ENCODE measurements at regions not wholly inside any gene's neighbourhood (a gene's known extent, or its start where the extent isn't known, plus 50 kb on each side); places are given as distances from the start of the nearest gene placed in this dataset.

DNA sequence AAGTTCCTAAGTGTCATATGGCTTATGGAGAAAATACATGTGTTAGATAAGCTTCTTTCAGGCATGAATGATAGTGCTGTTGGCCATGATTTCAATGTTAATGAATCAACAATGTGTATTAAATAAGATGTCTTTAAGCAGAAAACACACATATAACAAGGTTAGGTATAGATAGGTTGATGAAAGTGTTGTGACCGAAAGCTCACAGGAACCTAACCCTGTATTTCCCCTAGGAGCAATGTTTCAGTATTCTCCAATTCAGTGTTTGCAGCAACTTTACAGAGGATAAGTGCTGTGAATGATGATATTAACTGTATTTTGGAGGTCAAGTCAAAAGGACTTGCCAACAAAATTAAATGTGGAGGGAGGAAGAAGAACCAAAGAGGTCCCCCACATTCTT, 82.8 kb upstream of the PRDM11 start:
- ChIA-PET CTCF (interaction anchor here (0.7 to 2.9 kb wide), 2 partner anchors 11 to 39 kb away, joined by 3 to 11 read pairs; no protein-coding TSS in a partner anchor), POLR2A (no interaction called here)
- TF ChIP-seq, protein P1, sequence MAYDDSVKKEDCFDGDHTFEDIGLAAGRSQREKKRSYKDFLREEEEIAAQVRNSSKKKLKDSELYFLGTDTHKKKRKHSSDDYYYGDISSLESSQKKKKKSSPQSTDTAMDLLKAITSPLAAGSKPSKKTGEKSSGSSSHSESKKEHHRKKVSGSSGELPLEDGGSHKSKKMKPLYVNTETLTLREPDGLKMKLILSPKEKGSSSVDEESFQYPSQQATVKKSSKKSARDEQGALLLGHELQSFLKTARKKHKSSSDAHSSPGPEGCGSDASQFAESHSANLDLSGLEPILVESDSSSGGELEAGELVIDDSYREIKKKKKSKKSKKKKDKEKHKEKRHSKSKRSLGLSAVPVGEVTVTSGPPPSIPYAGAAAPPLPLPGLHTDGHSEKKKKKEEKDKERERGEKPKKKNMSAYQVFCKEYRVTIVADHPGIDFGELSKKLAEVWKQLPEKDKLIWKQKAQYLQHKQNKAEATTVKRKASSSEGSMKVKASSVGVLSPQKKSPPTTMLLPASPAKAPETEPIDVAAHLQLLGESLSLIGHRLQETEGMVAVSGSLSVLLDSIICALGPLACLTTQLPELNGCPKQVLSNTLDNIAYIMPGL (CRISPR knock-in tag; IDR thresholded peaks at IDR 0.05; ENCODE audit: borderline replicate concordance), result no peak
- TF ChIP-seq, protein P2, sequence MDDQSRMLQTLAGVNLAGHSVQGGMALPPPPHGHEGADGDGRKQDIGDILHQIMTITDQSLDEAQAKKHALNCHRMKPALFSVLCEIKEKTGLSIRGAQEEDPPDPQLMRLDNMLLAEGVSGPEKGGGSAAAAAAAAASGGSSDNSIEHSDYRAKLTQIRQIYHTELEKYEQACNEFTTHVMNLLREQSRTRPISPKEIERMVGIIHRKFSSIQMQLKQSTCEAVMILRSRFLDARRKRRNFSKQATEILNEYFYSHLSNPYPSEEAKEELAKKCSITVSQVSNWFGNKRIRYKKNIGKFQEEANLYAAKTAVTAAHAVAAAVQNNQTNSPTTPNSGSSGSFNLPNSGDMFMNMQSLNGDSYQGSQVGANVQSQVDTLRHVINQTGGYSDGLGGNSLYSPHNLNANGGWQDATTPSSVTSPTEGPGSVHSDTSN (IDR thresholded peaks at IDR 0.05), result no peak
- TF ChIP-seq NPAS2 (CRISPR knock-in tag; IDR thresholded peaks at IDR 0.05; ENCODE audit: borderline replicate concordance), result no peak
- 0 out of 3 replicates have a peak, but pooled peaks cover 4% of the 10 kb centered on the region for H3K4me1 ChIP-seq
- H3K27ac ChIP-seq, result no peak overlapping the region
- DNase-seq (ENCODE audit: low read depth in 1 of 2, low spot score in 1 of 2), result no peak
- no peak for ATAC-seq
- no peaks in the 10 kb centered on the region; the same call in 2 of the 3 replicates for H3K9me3 ChIP-seq
- no peak overlapping the region for H3K4me3 ChIP-seq
- no peak for FAIRE-seq
- no peak overlapping the region for H3K4me2 ChIP-seq
- 94% methylated on average over 1 of the region's 1 CpG for WGBS (ENCODE audit: missing lambda C conversion rate)

DNA sequence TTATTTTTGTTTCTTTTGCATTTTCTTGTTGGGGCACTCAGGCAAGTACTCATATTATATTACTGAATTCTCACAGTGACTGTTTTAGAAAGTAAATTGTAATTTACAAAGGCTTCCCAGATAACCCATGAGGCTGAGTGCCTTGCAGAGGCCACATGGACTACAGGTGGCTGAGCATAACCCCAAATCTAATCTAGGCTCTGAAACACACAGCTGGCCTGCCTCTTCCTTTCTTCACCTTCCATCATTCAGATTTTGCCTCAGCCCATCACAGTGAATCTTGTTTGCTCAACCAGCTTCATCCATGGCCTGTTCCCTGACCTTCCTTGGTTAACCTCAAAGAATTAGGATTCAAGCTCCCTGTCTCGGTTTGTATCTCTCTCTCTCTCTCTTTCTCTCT, 78.5 kb upstream of the PRDM11 start:
- no peak for DNase-seq (ENCODE audit: low read depth in 1 of 2, low spot score in 1 of 2)
- ATAC-seq, result no peak
- TF ChIP-seq MAZ (IDR thresholded peaks at IDR 0.05; ENCODE audit: borderline replicate concordance, low read depth, low read length), result no peak
- 48% methylated on average over 1 of the region's 1 CpG for WGBS (ENCODE audit: missing lambda C conversion rate)
- H3K9me3 ChIP-seq, result no peaks in the 10 kb centered on the region; the same call in 2 of the 3 replicates
- H3K4me1 ChIP-seq, result no peaks in the 10 kb centered on the region
- FAIRE-seq, result no peak
- ChIA-PET POLR2A (no interaction called here), CTCF (interaction anchor here (0.9 to 1.9 kb wide), 3 partner anchors 40 to 140 kb away, joined by 3 to 7 read pairs (median 4); no protein-coding TSS in a partner anchor)
- no peak overlapping the region for H3K27ac ChIP-seq
- H3K4me2 ChIP-seq, result no peak overlapping the region
- H3K4me3 ChIP-seq, result no peak overlapping the region

DNA sequence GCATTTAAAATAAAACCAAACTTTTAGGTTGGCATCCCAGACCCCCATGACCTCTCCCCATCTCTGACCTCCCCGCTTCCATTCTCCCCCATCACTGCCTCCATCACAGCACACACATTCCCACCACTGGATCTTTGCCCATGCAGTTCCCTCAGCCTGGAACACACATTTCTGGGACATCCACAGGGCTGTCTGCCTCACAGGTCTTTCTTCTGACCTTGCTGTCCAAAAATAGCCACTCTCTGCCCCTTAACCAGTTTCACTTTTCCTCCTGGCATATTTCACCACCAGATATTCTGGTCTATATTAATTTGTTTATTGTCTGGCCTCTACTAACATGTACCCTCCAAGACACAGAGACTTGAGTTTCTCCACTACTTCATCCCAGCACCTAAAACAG, 75.2 kb upstream of the PRDM11 start:
- Histone ChIP-seq H3K4me2 (no peak overlapping the region), H3K4me1 (no peaks in the 10 kb centered on the region), H3K4me3 (no peak overlapping the region), H3K27ac (no peak overlapping the region), H3K9me3 (no peaks in the 10 kb centered on the region)
- ChIA-PET CTCF (interaction anchor here (1.0 to 41.5 kb wide), 2 partner anchors 134 to 143 kb away, joined by 3 to 1740 read pairs; no protein-coding TSS in a partner anchor), POLR2A (no interaction called here)
- ATAC-seq (no peak), DNase-seq (ENCODE audit: low read depth in 1 of 2, low spot score in 1 of 2) (no peak), FAIRE-seq (no peak)
- TF ChIP-seq, protein P1 (CRISPR knock-in tag; IDR thresholded peaks at IDR 0.05; ENCODE audit: borderline replicate concordance), result no peak
- TF ChIP-seq POLR2A (IDR thresholded peaks at IDR 0.05; ENCODE audit: low read length) (no peak), ESRRA (IDR thresholded peaks at IDR 0.05; ENCODE audit: borderline replicate concordance, low read length) (no peak)
- 53% methylated on average over 1 of the region's 1 CpG for WGBS (ENCODE audit: missing lambda C conversion rate)

DNA sequence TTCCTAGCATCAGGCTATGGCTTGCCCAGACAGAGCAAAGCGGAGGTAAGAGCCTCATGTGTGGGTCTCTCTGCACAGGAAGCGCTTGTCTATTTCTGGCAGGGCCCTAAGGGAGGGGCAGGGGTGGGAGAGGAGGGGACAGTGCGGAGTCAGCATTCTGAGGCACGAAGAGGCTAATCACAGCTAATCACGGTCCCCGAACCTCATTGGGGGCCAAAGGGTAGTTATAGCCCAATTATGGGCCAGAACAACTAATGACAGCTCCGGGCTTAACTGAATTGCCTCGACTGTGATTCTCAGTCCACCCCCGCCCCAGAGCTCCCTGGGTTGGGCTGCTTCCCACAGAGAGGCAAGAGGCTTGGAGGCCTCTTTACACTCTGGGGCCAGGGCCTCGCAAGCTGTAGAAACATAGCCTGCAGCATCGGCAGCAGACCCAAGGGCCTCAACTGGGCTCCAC, 72.7 kb upstream of the PRDM11 start:
- WGBS (ENCODE audit: missing lambda C conversion rate), result 74% methylated on average over 10 of the region's 11 CpGs
- H3K4me1 ChIP-seq, result no peaks in the 10 kb centered on the region
- H3K4me2 ChIP-seq, result no peak overlapping the region
- H3K9me3 ChIP-seq, result no peaks in the 10 kb centered on the region
- TF ChIP-seq FOSL2 (IDR thresholded peaks at IDR 0.05) (no peak), FOSL2 (CRISPR knock-in tag; IDR thresholded peaks at IDR 0.05) (no peak), MAZ (IDR thresholded peaks at IDR 0.05; ENCODE audit: borderline replicate concordance, low read depth, low read length) (no peak), EHMT2 (IDR thresholded peaks at IDR 0.05; ENCODE audit: low read depth) (no peak), CEBPB (IDR thresholded peaks at IDR 0.05) (no peak), NFE2L2 (conservative IDR thresholded peaks at IDR 0.05; ENCODE audit: low read length) (no peak), FOXS1 (CRISPR knock-in tag; IDR thresholded peaks at IDR 0.05) (no peak), CHD4 (IDR thresholded peaks at IDR 0.05; ENCODE audit: borderline replicate concordance) (no peak), CBX2 (IDR thresholded peaks at IDR 0.05; ENCODE audit: borderline replicate concordance, low read depth) (no peak), RFX5 (IDR thresholded peaks at IDR 0.05) (no peak), JUNB (IDR thresholded peaks at IDR 0.05) (no peak), ZC3H11A (IDR thresholded peaks at IDR 0.05) (no peak), FOSB (CRISPR knock-in tag; IDR thresholded peaks at IDR 0.05) (no peak), CHD2 (IDR thresholded peaks at IDR 0.05; ENCODE audit: low read length, partially characterized antibody) (no peak)
- TF ChIP-seq, protein P3, sequence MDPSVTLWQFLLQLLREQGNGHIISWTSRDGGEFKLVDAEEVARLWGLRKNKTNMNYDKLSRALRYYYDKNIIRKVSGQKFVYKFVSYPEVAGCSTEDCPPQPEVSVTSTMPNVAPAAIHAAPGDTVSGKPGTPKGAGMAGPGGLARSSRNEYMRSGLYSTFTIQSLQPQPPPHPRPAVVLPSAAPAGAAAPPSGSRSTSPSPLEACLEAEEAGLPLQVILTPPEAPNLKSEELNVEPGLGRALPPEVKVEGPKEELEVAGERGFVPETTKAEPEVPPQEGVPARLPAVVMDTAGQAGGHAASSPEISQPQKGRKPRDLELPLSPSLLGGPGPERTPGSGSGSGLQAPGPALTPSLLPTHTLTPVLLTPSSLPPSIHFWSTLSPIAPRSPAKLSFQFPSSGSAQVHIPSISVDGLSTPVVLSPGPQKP (IDR thresholded peaks at IDR 0.05; ENCODE audit: low read depth, low read length), result no peak
- TF ChIP-seq, protein P4, sequence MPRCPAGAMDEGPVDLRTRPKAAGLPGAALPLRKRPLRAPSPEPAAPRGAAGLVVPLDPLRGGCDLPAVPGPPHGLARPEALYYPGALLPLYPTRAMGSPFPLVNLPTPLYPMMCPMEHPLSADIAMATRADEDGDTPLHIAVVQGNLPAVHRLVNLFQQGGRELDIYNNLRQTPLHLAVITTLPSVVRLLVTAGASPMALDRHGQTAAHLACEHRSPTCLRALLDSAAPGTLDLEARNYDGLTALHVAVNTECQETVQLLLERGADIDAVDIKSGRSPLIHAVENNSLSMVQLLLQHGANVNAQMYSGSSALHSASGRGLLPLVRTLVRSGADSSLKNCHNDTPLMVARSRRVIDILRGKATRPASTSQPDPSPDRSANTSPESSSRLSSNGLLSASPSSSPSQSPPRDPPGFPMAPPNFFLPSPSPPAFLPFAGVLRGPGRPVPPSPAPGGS (IDR thresholded peaks at IDR 0.05), result no peak
- ATAC-seq, result no peak
- no peak for DNase-seq (ENCODE audit: low read depth in 1 of 2, low spot score in 1 of 2)
- H3K4me3 ChIP-seq, result no peak overlapping the region
- FAIRE-seq, result no peak
- ChIA-PET POLR2A (no interaction called here), CTCF (interaction anchor here (1.7 to 41.5 kb wide), 3 partner anchors 29 to 137 kb away, joined by 5 to 1740 read pairs (median 7); no protein-coding TSS in a partner anchor)
- no peak overlapping the region for H3K27ac ChIP-seq

All from A549 (cell line).